Stimulated activated CD4-positive, alpha-beta T cell treated with anti-CD3 and anti-CD28 coated beads, Interleukin-1b, Interleukin-23, amount 100 ng/mL, for 1 hour (primary cell): ENCODE measurements at regions not wholly inside any gene's neighbourhood (a gene's known extent, or its start where the extent isn't known, plus 50 kb on each side); places are given as distances from the start of the nearest gene placed in this dataset.
A peak's percentile ranks its signal among the peaks of the same experiment; 100 is the strongest.

Experiments
- DNase-seq, 2 donors: peaks; one replicate each; pipeline ENCODE4 v3.0.0-alpha.2; 2020; ENCODE audit warnings: low read depth in 2 of 2

DNA sequence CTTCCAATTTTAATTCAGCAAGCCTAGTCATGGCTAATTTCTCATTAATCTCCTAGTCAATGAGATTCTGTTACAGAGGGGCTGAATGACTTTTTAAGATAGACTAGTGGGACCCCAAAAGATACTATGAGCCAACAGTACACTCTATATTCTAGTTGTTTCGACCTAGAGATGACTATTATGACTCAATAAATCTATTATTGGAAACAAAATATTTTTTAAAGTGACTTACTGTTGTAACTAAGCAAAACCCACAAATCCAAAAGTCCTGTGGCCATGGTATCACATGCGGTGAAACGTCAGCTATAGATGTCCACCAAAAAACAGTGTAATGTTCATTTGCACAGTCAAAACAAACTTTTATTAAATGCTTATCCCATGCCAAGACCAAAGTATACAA lies 95.3 kb upstream of the ADO start:
- no peak for DNase-seq

DNA sequence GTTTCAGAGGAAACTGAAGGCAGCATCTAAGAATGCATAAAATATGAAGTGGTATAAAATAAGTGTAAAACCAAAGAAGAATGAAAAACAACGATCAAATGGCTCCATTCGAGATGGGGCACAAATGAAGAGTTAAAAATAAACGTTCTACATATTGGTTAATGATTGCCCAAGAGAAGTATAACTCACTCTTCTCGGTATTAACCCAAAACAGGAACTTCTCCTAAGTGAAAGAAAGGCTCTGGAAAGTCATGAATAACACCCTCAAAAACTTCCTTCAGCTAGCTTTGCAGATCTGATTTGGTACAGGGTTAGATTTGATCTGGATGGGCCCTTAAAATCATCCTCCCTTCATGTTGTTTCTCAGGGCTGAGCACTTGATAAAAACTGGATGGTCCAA lies 94.3 kb upstream of the ADO start:
- DNase-seq, result no peak

DNA sequence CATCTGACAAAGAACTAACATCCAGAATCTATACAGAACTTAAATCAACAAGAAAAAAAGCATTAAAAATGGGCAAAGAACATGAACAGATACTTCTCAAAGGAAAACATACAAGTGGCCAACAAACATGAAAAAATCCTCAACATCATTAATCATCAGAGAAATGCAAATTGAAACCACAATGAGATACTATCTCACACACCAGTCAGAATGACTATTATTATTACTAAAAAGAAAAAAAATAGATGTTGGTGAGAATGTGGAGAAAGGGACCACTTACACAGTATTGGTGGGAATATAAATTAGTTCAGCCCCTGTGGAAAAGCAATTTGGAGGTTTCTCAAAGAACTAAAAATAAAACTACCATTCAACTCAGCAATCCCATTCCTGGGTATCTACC lies 89.1 kb upstream of the ADO start:
- DNase-seq, result no peak

DNA sequence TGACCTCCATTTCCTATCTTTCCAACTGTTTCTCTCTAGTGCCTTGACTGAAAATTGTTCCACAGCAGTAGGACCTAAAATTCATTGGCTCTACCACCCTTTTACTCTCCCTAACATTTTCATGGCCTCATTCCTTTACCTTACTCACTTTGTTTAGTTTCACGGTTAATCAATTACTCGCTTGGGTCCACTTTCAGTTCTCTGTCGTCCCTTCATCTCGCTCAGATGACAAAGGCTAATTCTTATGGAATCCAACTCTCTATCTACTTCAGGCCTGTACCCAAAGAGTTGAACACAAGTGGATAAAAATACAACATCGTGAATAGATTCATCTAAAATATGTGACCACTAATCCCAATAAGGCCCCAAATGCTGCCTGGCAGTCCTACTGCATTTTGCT lies 85.9 kb upstream of the ADO start:
- no peak for DNase-seq

DNA sequence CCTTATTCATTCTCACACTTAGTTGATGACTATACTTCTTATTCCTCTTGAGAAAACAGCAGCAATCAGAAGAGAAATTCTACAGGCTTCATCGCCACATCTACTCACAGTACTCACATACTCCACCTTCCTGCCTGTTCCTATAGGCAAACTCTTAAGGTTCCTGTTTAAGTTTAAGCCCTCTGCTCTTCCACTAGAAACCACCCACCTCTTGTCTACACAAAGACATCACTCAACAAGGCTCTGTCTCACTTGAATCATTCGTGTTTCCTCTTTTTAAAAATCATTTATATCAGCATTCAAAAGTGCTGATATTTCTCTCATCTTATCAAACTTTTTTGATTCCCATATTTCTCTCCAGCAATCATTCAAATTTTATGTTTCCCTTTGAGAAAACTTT lies 85.5 kb upstream of the ADO start:
- no peak for DNase-seq

DNA sequence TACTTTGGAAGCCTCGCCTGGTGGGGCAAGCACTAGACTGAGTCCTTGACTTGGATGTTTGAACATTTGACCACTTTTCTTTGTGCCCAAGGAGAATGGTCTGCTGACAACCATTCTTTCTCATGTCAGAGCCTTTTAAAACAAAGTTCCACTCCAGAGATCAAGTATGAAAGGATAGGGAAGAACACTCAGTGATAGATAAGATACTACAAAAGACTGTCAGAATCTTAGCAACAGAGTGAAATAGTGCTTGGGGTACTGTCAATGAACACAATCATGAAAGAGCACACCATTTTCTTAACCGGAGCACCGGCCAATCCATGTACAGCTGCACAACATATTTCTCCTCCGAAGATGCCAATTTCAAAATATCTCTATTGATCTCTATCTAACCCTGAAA lies 82.8 kb upstream of the ADO start:
- no peak for DNase-seq

DNA sequence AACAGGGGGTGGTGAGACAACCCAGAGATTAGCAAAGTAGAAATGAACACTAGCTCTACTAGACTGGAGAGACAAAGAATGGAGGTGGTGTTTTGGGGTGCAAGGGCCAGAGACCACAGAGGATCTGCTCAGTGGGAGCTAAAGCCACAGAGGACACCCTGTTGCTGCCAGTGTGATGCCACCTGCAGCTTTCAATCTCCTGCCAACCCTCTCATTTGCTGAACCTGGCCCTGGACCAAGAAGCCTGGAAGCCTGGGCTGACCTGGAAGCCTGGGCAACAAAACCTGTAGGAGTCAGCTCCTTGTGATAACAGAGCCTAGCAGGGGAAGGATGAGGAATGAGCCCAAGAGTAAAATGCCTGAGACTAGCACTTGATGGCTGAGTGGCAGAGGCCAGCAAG lies 81.1 kb upstream of the ADO start:
- DNase-seq, result no peak

DNA sequence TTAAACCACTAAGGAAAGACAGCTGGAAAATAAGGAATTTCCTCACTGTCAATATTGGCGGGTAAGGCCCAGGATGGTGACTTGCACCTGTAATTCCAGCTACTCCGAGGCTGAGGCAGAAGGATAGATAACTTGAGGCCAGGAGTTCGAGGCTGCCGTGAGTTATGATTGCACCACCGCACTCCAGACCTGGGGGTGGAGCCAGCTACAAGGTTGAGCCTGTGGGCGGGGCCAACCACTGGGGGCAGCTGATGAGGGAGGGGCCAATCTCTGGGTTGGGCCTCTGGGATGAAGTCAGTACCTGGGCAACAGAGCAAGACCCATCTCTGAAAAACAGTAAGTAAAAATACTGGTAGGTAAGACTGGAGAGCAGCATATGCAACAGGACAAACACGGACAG lies 80.1 kb upstream of the ADO start:
- DNase-seq, result no peak

DNA sequence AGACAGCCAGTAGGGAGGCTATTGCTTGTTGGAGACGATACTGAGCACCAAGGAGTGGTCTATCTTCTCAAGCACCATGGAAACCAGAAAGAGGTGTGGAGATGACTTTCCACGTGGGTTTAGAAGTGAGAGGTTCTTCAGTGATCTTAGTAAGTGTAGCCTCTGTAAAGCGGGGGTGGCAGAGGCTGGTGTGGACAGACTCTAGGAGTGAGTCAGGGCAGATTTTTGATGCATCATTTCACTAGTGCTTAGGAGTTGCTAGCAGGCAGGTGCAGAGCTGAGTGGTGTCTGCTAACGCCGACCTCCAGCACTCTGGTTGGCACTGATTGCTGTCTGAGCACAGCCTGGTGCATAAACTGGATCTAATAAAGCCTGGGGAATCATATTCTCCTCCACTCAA lies 78.4 kb upstream of the ADO start:
- peak in 1 of 2 donors; percentile 31 for DNase-seq

DNA sequence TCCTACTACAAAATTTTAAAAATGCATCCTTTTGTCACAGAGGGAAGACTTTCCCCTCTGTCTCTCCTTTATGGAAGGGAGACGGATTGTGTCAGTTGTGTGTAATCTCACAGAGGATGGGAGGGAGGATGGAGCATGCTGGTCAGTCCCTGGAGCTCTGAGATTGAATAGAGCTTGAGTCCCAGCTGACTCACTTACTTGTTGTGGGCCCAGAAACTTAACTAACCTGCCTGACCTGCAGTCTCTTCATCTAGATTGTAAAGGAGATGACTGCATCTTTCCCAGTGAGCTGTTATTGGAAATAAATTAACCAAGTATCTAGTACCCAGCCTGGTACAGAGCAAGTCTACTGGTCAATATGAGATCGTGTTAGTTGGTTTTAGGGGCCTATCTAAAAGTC lies 77.9 kb upstream of the ADO start:
- DNase-seq, result no peak

DNA sequence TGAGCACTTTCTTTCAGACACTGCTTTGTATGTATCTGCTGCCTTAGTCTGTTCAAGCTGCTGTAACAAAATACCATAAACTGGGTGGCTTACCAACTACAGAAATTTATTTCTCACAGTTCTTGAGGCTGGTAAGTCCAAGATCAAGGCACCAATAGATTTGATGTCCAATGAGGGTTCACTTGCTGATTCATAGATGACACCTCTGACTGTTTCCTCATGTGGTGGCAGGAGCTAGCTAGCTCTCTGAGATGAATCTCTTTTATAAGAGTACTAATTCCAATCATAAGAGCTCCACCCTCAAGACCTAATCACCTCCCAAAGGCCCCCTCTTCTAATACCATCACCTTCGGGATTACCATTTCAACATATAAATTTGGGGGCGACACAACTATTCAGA lies 76.6 kb upstream of the ADO start:
- no peak for DNase-seq

DNA sequence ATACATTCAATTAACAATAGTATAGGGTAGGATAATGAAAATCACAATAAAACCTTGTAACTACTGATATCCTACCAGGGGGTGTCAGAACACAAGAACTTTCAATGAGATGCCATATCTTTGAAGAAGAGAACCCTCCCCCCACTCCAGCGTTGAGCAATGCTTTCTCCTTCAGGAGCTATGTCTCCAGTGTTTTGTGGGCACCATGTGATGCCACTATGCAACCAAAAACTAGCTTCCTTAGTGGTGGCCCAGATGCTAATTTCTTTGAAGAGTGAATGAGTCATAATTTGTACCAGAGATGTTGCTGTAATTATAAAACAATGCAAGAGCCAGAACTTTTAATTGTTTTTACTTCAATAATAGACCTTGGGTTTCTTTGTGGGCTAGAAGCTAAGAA lies 76.0 kb upstream of the ADO start:
- DNase-seq, result no peak

DNA sequence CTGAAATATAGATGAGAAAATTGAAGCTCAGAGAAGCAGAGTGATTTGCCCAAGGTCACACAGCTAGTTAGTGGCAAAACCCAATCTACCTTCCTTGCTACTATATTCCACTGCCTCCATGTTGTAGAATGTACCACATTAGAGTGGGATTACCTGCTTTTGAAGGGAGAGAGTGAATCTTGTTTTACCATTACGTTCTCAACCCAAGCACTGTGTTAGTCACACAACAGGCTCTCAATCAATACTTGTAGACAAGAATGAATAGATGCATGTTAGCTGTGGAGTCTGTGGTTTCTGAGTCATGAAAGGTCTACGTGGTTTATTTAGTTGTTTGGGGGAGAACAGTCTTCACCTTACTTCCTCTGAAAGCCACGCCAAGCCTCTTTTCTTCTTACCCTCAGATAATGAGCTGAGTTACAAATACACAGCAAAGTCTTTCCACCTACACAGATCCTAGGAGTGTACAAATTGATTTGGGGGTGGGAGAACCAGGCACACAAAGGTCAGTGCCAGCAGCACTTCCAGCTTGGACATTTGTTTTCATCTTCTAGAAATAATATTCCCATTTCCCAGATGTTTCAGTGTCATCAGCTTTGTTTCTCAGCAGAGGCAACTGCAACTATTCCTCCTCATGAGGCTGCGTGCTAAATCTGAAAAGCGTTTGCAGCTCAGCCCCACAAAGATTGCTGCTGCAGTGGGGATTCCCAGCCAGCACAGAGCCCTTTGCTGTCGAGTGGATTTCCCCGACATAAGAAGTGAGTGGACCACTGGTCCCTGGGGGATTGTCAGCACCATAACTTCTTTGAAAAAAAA lies 71.5 kb upstream of the ADO start:
- peak; percentile 13 to 21 for DNase-seq

DNA sequence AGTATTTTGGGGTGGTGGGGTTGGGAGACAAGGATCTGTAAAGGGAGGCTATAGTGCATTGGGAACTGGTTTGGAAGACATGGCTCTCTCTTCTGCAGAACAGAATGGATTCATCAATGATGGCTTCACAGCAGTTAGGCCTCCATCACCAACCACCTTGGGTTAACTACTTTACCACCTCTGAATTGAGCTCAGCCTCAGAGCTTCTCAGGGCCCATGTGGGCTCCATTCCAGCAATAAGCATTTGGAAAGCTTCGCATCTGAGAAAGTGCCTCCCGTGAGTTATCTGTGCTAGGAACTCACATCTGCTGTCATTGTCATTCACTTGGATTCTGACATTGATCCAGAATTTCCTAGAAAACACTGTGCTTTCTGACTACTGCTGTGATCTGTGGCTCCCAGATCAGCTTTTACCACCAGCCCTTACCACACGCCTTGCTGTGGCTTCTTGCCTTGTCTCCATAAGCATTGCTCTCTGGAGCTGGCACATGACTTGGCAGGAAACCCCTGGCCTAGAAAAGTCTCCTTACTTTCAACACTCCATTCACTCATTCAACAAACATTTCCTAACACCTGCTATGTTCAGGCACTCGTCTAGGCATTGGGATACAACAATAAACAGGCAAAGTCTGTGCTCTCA lies 70.7 kb upstream of the ADO start:
- DNase-seq, result no peak

DNA sequence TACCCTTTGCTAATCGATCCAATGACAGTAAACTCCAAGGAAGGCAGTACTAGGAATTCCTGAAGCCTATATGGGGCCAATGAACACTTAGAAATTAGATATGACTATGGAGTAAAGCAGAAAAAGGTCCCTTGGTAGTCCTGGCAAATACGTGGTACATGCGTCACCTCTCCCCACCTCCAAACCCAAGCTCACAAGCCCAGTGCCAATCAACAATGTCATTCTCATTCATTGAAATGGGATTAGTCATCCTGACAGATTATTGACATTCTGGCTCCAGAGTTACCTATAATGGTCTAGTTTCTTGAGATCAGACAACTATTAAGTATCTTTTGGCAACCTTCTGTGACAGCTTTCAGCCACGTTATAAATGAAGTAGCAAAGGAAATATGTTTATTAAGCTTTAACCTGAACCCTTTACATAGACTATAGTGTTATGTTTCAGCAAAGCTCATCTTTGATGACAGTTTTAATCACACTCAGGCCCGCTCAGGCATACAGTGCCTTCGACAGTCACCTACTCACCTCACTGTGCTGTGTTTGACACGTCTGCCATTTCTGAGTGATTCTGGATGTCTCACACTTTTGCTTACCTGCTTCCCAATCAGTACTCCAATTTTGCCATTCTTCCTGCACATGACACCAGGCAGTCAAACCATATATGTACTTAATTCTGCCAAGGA lies 69.6 kb upstream of the ADO start:
- DNase-seq, result no peak

DNA sequence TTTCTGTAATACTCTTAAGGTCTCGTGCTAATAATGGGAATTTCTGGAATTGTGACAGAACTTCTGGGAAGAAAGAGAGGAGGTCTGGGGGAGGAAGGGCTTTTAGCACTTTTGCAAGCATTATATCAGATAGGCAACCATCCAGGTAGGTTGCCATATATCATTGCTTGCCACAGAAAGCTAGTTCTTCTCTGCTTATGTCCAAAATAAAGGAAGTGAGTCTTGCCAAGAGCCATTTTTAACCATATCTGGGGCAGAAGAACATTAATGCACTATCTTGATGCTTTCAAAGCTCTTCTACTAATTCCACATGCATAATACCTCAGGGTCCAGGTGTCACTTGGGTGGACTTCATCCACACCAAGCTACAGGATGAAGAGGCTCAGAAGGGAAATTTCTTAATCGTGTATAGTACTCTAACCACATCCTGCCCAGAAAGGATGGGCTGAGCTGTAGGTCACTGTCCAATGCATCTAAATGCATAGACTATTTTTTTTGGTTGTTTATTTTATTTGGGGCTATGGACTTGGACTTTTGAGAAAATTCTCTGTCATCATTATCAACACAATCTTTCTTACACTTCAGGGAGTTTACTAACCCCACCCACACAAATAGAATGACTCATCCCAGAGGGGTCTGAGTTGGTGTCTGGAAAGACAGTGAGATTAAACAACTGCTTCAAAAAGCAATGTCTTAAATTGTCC lies 68.9 kb upstream of the ADO start:
- no peak for DNase-seq

DNA sequence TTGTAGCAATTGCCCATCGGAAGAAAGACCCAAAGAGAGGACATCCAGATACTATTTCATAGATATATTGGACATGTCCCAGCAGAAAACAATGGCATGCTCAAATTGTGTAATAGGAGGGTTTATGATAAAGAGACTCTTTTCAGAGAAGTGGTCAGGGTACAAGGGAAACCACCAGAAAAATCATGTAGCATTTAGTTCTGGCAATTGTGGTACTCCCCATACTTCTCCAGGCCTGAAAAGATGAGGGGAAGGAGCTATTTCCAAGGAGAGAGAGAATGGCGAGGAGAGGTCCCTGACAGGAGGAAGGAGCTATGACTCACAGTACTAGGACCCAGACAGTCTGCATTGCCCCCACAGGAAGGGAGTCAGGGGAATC lies 68.4 kb upstream of the ADO start:
- no peak for DNase-seq

DNA sequence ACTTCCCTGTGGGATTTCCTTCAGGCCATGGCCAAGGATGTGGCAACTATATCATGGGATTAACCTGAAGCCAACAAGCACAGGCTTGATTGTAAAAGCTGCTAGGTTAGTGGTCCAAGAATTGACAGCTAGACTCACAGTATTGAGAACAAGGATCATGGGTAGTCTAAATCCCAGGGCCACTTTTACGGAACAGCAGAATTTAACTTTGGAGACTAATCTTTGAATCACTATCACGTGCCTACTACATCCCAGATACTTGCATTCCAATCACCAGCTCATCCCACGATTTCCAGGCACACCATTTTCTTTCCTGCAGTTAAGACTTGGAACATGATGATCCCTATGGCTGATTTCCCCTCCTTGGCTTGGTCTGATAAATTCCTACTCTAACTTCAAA lies 65.6 kb upstream of the ADO start:
- no peak for DNase-seq

DNA sequence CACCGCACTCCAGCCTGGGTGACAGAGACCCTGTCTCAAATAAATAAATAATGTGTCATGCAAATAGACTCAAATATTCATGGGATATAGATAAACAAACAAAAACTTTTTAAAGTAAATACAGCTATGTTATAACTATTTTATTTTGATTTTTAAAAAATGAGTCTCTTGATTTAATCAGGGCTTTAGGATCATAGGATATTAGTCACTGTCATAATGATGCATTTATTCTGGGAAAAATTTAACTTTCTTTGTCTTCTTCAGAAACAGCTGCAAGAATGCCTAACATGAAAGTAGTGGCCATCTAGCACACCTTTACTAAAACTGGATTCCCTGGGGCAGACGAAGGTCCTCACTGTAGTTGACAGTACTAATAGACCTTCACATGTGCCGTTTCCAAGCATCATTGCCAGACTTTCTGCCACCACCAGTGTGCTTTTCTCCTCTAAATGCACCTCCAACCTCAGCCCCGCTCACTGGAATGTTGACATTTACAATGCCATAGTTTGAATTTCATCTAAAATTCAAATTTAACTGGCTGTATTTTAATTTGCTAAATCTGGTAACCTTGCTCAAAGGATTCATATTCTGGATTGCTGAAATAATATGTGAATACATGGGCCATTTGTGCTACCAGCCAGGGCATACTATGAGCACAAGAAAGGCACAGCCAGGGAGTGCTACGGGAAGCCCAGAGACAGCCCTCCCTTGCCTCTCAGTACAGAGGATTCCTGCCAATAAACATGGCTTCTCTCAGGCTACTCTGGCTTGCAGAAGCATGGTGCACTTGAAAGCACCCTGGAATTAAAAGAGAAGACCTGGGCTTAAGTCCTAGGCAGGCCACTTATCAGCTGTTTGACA lies 63.4 kb upstream of the ADO start:
- no peak for DNase-seq

DNA sequence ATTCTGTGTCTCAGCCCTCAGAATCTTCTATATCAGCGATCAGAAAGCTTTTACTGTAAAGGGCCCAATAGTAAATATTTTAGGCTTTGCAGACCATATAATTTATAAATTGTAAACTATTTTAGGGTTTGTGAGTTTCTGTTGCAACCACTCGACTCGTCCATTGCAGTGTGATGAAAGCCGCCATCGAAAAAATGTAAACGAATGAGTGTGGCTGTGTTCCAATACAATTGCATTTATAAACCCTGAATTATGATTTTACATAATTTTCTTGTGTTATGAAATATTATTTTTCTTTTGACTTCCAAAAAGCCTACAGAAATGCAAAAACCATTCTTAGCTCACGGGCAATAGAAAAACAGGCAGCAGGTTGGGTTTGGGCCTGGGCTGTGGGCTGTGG lies 62.5 kb upstream of the ADO start:
- no peak for DNase-seq

DNA sequence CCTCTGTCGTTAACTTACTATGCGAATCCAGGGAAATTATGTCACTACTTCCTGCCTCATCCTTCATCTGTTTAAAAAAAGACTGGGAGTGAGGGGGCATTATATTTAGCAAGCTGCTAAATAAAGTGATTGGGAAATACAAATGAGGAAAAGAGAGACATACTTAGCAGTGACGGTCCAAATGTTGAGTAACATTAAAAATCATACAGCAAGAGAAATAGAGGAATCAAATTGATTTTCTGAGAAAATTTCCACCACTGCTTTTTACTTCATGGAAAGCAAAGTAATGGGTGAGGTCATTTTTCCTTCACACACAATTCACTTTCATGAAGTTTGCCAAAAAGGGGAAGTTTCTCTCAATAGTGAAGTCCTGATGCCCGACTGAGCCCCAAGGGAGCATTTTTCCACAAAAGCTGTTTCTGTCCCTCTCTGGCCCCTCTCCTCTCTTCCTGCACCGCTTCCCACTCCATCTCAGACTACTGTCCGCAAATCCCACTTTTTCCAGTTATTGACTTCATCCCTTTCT lies 61.9 kb upstream of the ADO start:
- DNase-seq, result no peak
